HepG2 (cell line): ENCODE measurements at regions not wholly inside any gene's neighbourhood (a gene's known extent, or its start where the extent isn't known, plus 50 kb on each side); places are given as distances from the start of the nearest gene placed in this dataset.

Experiments
- ATAC-seq: fragments of 200-7000 bp; cut with Tn5 transposase; 3 replicates; pipeline ENCODE4 v1.9.1; 2020; ENCODE audit warnings: mild to moderate bottlenecking, moderate library complexity
- BruUV-seq: library from RNA; stranded (reverse); fragments of 400-500 nt; replicated peaks from 2 replicates; lab custom pipeline; 2021; lab: Mats Ljungman, UMichigan
- CTCF ChIA-PET: fragments of 300-600 bp; formaldehyde crosslinking; extraction: SDS; loops from one replicate; lab custom pipeline; 2021; ENCODE audit warnings: low total read pairs, inconsistent platforms, low intra/inter-chr PET ratio; lab: Yijun Ruan, JAX
- POLR2A ChIA-PET: fragments of 350-600 bp; sonication (Branson Sonifier 250); formaldehyde crosslinking; loops from one replicate; lab custom pipeline; 2020; ENCODE audit warnings: antibody characterized with exemption, inconsistent platforms; lab: Yijun Ruan, JAX
- DNase-seq: peaks from one replicate; pipeline ENCODE4 v3.0.0-alpha.2; 2015; ENCODE audit warnings: low spot score
- FAIRE-seq: peaks from 3 replicates; lab custom pipeline; 2011; peaks lifted over from hg19 to GRCh38; lab: Jason Lieb, UNC
- H2AFZ ChIP-seq: one replicate; pipeline ENCODE4 v1.6.1; 2011; ENCODE audit warnings: low read length, inconsistent platforms
- H3K27ac ChIP-seq: fragments of 300-600 bp; 3 replicates; pipeline ENCODE4 v1.8.0; 2011; ENCODE audit warnings: mixed run types, mild to moderate bottlenecking, mixed read lengths, low read length, inconsistent platforms; ENCODE audit not compliant: insufficient read depth; ENCODE audit errors: extremely low read length
- H3K27me3 ChIP-seq, 2 experiments: fragments of 200-600 bp in 1 of 2; 2 replicates in 1 of 2; 3 replicates in 1 of 2; pipeline versions ENCODE4 v1.6.0 to v1.8.0; 2011; ENCODE audit warnings: low read length in 2 of 2, mild to moderate bottlenecking in 2 of 2, moderate library complexity in 2 of 2, inconsistent platforms in 1 of 2; ENCODE audit not compliant: insufficient read depth in 2 of 2, control insufficient read depth in 1 of 2
- H3K36me3 ChIP-seq, 2 experiments: fragments of 200-600 bp in 1 of 2; replicated peaks in 1 of 2; 2 replicates in 1 of 2; 3 replicates in 1 of 2; pipeline versions ENCODE4 v1.5.1 to v1.8.0; 2011; ENCODE audit warnings: low read length in 2 of 2, inconsistent platforms in 1 of 2; ENCODE audit not compliant: insufficient read depth in 2 of 2, control insufficient read depth in 1 of 2
- H3K4me1 ChIP-seq: 2 replicates; pipeline ENCODE4 v1.5.1; 2012; ENCODE audit warnings: low read length, inconsistent platforms; ENCODE audit not compliant: insufficient read depth
- H3K4me2 ChIP-seq: 2 replicates; pipeline ENCODE4 v1.6.0; 2011; ENCODE audit warnings: low read depth, low read length, inconsistent platforms
- H3K4me3 ChIP-seq, 3 experiments: fragments of 200-600 bp in 1 of 3; sonication (generic), shearing (Covaris generic) in 1 of 3; replicated peaks in 1 of 3; 2 replicates each; pipeline ENCODE4 v1.5.1; 2011 to 2016; ENCODE audit warnings: low read length in 3 of 3, inconsistent platforms in 2 of 3, low read depth in 2 of 3, mild to moderate bottlenecking in 2 of 3, control low read depth in 1 of 3, mixed read lengths in 1 of 3; ENCODE audit not compliant: insufficient read depth in 1 of 3
- H3K79me2 ChIP-seq: one replicate; pipeline ENCODE4 v1.6.1; 2011; ENCODE audit warnings: low read length, inconsistent platforms; ENCODE audit not compliant: insufficient read depth
- H3K9ac ChIP-seq: 2 replicates; pipeline ENCODE4 v1.6.0; 2011; ENCODE audit warnings: mild to moderate bottlenecking, low read depth, low read length, inconsistent platforms; ENCODE audit not compliant: insufficient read depth
- H3K9me3 ChIP-seq: 2 replicates; pipeline ENCODE4 v1.5.1; 2012; ENCODE audit warnings: mild to moderate bottlenecking, low read length
- H4K20me1 ChIP-seq: 2 replicates; pipeline ENCODE4 v1.6.0; 2011; ENCODE audit warnings: inconsistent platforms, mild to moderate bottlenecking, low read length, moderate library complexity; ENCODE audit not compliant: insufficient read depth
- BRD4 ChIP-seq: sonication (generic); formaldehyde crosslinking; IDR thresholded peaks from 2 replicates; pipeline ENCODE4 v1.4.0; 2020; ENCODE audit warnings: missing genetic modification reagents
- NCOA1 ChIP-seq: sonication (generic); formaldehyde crosslinking; IDR thresholded peaks from 2 replicates; pipeline ENCODE4 v1.9.0; 2021; ENCODE audit warnings: missing genetic modification reagents
- THAP8 ChIP-seq: sonication (generic); formaldehyde crosslinking; IDR thresholded peaks from 2 replicates; pipeline ENCODE4 v1.5.1; 2020; ENCODE audit warnings: missing genetic modification reagents, mild to moderate bottlenecking, borderline replicate concordance
- ZBTB33 ChIP-seq: sonication (generic); formaldehyde crosslinking; IDR thresholded peaks from 2 replicates; pipeline ENCODE4 v1.4.0; 2020; ENCODE audit warnings: missing genetic modification reagents
- ZKSCAN1 ChIP-seq: fragments of 150-350 bp; IDR thresholded peaks from 2 replicates; pipeline ENCODE4 v1.6.1; 2014; ENCODE audit warnings: low read length
- ZMYM4 ChIP-seq: sonication (generic); formaldehyde crosslinking; IDR thresholded peaks from 2 replicates; pipeline ENCODE4 v1.8.1; 2023; ENCODE audit warnings: mild to moderate bottlenecking, missing genetic modification reagents
- WGBS: methylation state at CpG from one replicate; pipeline ENCODE4 v1.1.6; 2017; ENCODE audit warnings: low lambda C conversion rate; 5-methylcytosine and 5-hydroxymethylcytosine counted together
- in situ Hi-C: cut with HindIII; loops from 2 replicates; pipeline ENCODE4 v1.10.0; 2017; ENCODE audit warnings: low pct_unique_long_range_greater_than_20kb; ENCODE audit not compliant: extremely low pct_ligation_motif_present
- intact Hi-C: fragments of 100-400 bp; cut with micrococcal nuclease; formaldehyde crosslinking; loops from one replicate; pipeline ENCODE4 v1.10.0; 2022; ENCODE audit not compliant: unreplicated experiment
- TF ChIP-seq, protein P1 (sequence below): sonication (generic); formaldehyde crosslinking; IDR thresholded peaks from 2 replicates; pipeline ENCODE4 v1.4.0; 2020; ENCODE audit warnings: missing genetic modification reagents
- TF ChIP-seq, protein P2 (sequence below): IDR thresholded peaks from 2 replicates; pipeline ENCODE4 v1.6.1; 2016; ENCODE audit warnings: missing compliant biosample characterization, missing genetic modification reagents, borderline replicate concordance

DNA sequence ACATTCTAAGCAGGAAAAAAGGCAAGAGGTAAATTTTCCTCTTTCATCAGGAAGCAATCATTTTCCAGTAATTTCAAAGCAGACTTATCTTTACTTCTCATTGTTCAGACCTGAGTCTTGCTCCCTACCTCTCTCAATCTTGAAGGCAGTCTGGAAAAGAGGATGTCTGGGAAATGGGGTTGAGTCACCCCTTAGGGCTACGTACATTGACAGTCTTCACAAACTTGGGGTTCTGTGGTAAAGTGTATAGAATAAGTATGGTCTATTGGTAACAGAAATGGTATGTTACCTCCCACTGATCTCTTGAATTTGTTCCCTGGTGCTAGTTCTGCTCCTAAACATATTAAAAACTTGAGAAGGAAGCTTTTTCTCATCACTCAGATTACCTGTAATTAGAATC is 361.3 kb downstream of the SS18 start (continued):
- no peak for TF ChIP-seq ZBTB33 (CRISPR knock-in tag)
- TF ChIP-seq THAP8 (CRISPR knock-in tag), result no peak
- TF ChIP-seq ZKSCAN1, result no peak
- TF ChIP-seq, protein P1, sequence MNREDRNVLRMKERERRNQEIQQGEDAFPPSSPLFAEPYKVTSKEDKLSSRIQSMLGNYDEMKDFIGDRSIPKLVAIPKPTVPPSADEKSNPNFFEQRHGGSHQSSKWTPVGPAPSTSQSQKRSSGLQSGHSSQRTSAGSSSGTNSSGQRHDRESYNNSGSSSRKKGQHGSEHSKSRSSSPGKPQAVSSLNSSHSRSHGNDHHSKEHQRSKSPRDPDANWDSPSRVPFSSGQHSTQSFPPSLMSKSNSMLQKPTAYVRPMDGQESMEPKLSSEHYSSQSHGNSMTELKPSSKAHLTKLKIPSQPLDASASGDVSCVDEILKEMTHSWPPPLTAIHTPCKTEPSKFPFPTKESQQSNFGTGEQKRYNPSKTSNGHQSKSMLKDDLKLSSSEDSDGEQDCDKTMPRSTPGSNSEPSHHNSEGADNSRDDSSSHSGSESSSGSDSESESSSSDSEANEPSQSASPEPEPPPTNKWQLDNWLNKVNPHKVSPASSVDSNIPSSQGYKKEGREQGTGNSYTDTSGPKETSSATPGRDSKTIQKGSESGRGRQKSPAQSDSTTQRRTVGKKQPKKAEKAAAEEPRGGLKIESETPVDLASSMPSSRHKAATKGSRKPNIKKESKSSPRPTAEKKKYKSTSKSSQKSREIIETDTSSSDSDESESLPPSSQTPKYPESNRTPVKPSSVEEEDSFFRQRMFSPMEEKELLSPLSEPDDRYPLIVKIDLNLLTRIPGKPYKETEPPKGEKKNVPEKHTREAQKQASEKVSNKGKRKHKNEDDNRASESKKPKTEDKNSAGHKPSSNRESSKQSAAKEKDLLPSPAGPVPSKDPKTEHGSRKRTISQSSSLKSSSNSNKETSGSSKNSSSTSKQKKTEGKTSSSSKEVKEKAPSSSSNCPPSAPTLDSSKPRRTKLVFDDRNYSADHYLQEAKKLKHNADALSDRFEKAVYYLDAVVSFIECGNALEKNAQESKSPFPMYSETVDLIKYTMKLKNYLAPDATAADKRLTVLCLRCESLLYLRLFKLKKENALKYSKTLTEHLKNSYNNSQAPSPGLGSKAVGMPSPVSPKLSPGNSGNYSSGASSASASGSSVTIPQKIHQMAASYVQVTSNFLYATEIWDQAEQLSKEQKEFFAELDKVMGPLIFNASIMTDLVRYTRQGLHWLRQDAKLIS (CRISPR knock-in tag), result no peak

DNA sequence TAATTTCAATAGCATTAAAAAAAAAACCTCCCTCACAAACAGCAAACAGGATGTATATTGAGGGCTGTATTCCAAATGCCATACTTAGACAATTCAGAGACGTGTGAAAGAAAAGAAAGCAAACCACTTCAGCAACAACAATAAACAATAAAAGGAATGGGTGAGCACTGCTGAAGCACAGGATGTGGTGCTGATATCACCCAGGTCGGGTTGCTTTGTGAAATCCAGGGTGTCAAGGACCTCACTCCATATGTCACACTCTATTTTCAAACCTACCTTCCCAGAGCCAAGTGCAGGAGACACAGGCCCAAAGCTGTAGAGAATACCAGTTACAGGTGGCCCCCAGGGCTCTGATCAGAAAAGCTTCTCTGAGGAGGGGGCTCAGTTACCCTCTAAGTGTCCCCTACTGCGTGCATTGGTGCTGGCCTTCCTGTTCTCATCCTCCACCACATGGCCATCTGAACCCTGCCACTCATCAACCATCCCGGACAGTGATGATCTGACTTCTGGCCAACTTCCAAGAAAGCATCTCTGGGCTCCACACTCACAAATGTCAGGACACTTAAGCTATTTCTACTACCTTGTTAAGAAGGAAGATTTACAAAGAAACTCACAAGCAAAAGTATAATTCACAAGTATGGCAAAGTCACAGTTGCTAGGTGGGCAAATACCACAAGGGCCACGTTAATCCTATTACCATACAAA is 363.0 kb downstream of the SS18 start:
- in situ Hi-C loops, result no loop called here
- ATAC-seq, result no peak
- H3K9me3 ChIP-seq, result no peaks in the 10 kb centered on the region
- WGBS, result 12% methylated on average over 5 of the region's 5 CpGs
- no peaks in the 10 kb centered on the region for H3K79me2 ChIP-seq
- no peak overlapping the region for H3K4me2 ChIP-seq
- no peak overlapping the region for H3K9ac ChIP-seq
- H3K27ac ChIP-seq, result no peak overlapping the region
- no peak for FAIRE-seq
- H3K4me3 ChIP-seq, result no peak overlapping the region
- no peaks in the 10 kb centered on the region for H3K4me1 ChIP-seq
- H2AFZ ChIP-seq, result no peak overlapping the region
- POLR2A ChIA-PET, result no interaction called here
- no peaks in the 10 kb centered on the region for H3K36me3 ChIP-seq
- no peak for DNase-seq
- no peaks in the 10 kb centered on the region; a peak in 1 of 5 replicates for H3K27me3 ChIP-seq
- no peaks in the 10 kb centered on the region for H4K20me1 ChIP-seq
- no TSS peak for BruUV-seq
- TF ChIP-seq, protein P2, sequence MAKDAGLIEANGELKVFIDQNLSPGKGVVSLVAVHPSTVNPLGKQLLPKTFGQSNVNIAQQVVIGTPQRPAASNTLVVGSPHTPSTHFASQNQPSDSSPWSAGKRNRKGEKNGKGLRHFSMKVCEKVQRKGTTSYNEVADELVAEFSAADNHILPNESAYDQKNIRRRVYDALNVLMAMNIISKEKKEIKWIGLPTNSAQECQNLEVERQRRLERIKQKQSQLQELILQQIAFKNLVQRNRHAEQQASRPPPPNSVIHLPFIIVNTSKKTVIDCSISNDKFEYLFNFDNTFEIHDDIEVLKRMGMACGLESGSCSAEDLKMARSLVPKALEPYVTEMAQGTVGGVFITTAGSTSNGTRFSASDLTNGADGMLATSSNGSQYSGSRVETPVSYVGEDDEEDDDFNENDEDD (CRISPR knock-in tag), result no peak
- no peak for TF ChIP-seq NCOA1 (CRISPR knock-in tag)
- TF ChIP-seq ZMYM4 (CRISPR knock-in tag), result no peak
- TF ChIP-seq BRD4 (CRISPR knock-in tag), result no peak
- TF ChIP-seq, all 625 proteins: peak for 0
- CTCF ChIA-PET, result no interaction called here
- intact Hi-C loops, result no loop called here
